ENCODE measurements at regions not wholly inside any gene's neighbourhood (a gene's known extent, or its start where the extent isn't known, plus 50 kb on each side); places are given as distances from the start of the nearest gene placed in this dataset.

DNA sequence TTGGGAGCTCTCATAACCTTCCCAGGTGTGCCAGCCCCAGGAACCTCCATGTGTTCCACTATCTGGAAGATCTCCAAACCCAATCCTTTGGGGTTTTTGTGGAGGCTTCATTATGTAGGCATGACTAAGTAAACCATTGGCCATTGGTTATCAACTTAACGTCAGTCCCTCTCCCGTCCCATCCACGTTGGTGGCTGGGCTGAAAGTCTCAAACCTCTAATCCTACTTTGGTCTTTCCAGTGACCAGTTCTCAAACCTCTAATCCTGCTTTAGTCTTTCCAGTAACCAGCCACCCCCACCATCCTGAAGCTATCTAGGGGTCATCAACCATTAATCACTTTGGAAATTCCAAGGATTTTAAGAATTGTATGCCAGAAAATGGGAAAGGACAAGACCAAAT, 704.7 kb upstream of the TMEFF2 start:
- no peak for DNase-seq (ENCODE audit: low read depth in 1 of 2, low spot score in 2 of 2)
- peaks cover 0 to 1% (median 0%) of the 10 kb centered on the region in 4 experiments; a peak in 1 of 7 replicates for H3K27me3 ChIP-seq (replicated peaks in 1 of 4; ENCODE audit: control insufficient read depth in 3 of 4, extremely low read depth in 1 of 4, insufficient read depth in 3 of 4, low read length in 3 of 4)
- H3K4me1 ChIP-seq (replicated peaks in 1 of 4; ENCODE audit: control insufficient read depth in 3 of 4, insufficient read depth in 4 of 4, low read length in 3 of 4) = no peaks in the 10 kb centered on the region
- H2BK120ac ChIP-seq (replicated peaks; ENCODE audit: low read depth, low read length) = no peak overlapping the region
- no peak overlapping the region for H4K8ac ChIP-seq (ENCODE audit: extremely low read depth, insufficient read depth, low read length)
- H2BK12ac ChIP-seq (ENCODE audit: low read depth, low read length) = no peak overlapping the region
- no peaks in the 10 kb centered on the region for H3K79me1 ChIP-seq (ENCODE audit: low read depth, low read length)
- H4K20me1 ChIP-seq (replicated peaks in 1 of 2; ENCODE audit: control insufficient read depth in 1 of 2, insufficient read depth in 2 of 2, low read length in 2 of 2) = no peaks in the 10 kb centered on the region
- ChIA-PET POLR2A (ENCODE audit: partially characterized antibody) (no interaction called here), CTCF (ENCODE audit: partially characterized antibody) (no interaction called here)
- no peak overlapping the region for H3K4me2 ChIP-seq (ENCODE audit: insufficient read depth in 1 of 2, low read depth in 2 of 2, low read length in 2 of 2)
- H3K56ac ChIP-seq (replicated peaks; ENCODE audit: insufficient read length, low read depth, low read length) = no peak overlapping the region
- no peak for FAIRE-seq
- no peaks in the 10 kb centered on the region for H3K9me3 ChIP-seq (ENCODE audit: insufficient read depth in 2 of 2, low read depth in 1 of 2, low read length in 1 of 2)
- H3K18ac ChIP-seq (ENCODE audit: extremely low read depth, low read length) = no peak overlapping the region
- H2AFZ ChIP-seq (ENCODE audit: low read length) = no peak overlapping the region
- 98% methylated on average over 3 of the region's 3 CpGs; no CpG with 5 or more reads in 1 of the 2 experiments for WGBS, 2 experiments (ENCODE audit: extremely low coverage in 1 of 2, insufficient coverage in 1 of 2, insufficient read length in 1 of 2, insufficient replicate concordance in 2 of 2, low coverage in 1 of 2, low lambda C conversion rate in 2 of 2, missing lambda C conversion rate in 1 of 2)
- H3K14ac ChIP-seq (ENCODE audit: insufficient read length) = no peak overlapping the region
- H4K5ac ChIP-seq (ENCODE audit: insufficient read length, low read depth, low read length) = no peak overlapping the region
- TF ChIP-seq CEBPB (IDR thresholded peaks at IDR 0.05; ENCODE audit: low read depth, low read length) (no peak), GABPA (IDR thresholded peaks at IDR 0.05; ENCODE audit: borderline replicate concordance, insufficient read depth, low read length) (no peak), POLR2AphosphoS5 (IDR thresholded peaks at IDR 0.05; ENCODE audit: low read depth, low read length) (no peak), TAF7 (optimal IDR thresholded peaks at IDR 0.05; ENCODE audit: borderline replicate concordance, low read depth, low read length) (no peak), RNF2 (IDR thresholded peaks at IDR 0.05; ENCODE audit: borderline replicate concordance, low read depth, low read length, missing control alignments, poor library complexity, severe bottlenecking) (no peak), ASH2L (IDR thresholded peaks at IDR 0.05; ENCODE audit: low read length) (no peak), RFX5 (IDR thresholded peaks at IDR 0.05; ENCODE audit: borderline replicate concordance, low read depth, low read length) (no peak), ZNF274 (IDR thresholded peaks at IDR 0.05; ENCODE audit: borderline replicate concordance, extremely low read depth, low read length) (no peak), RXRA (IDR thresholded peaks at IDR 0.05; ENCODE audit: insufficient read depth, low read depth, low read length) (no peak)
- H3K9ac ChIP-seq (replicated peaks in 1 of 4; ENCODE audit: extremely low read depth in 1 of 4, low read depth in 3 of 4, low read length in 3 of 4) = no peak overlapping the region
- no peak overlapping the region for H3K4me3 ChIP-seq (ENCODE audit: extremely low read depth in 1 of 4, insufficient read depth in 2 of 4, low read depth in 3 of 4, low read length in 4 of 4)
- H2AK5ac ChIP-seq (ENCODE audit: low read depth, low read length) = no peak overlapping the region
- H3K4ac ChIP-seq (replicated peaks; ENCODE audit: insufficient read length, low read depth, low read length) = no peak overlapping the region
- H4K91ac ChIP-seq (replicated peaks; ENCODE audit: insufficient read length, low read length) = no peak overlapping the region
- H3K36me3 ChIP-seq (ENCODE audit: control insufficient read depth in 2 of 4, insufficient read depth in 4 of 4, low read length in 3 of 4) = no peaks in the 10 kb centered on the region
- no peaks in the 10 kb centered on the region for H3K79me2 ChIP-seq (ENCODE audit: control insufficient read depth in 1 of 2, insufficient read depth in 2 of 2, low read length in 2 of 2)
- H3K27ac ChIP-seq (ENCODE audit: low read depth, low read length) = no peak overlapping the region
- H3K23me2 ChIP-seq (ENCODE audit: low read depth, low read length) = no peaks in the 10 kb centered on the region
- H2BK15ac ChIP-seq (ENCODE audit: low read length) = no peak overlapping the region
- no peak overlapping the region for H2BK20ac ChIP-seq (ENCODE audit: low read length)
- no peak overlapping the region for H2BK5ac ChIP-seq (ENCODE audit: low read depth, low read length)
- no peak overlapping the region for H3K23ac ChIP-seq (ENCODE audit: insufficient read length)
